HCT116 (cell line): ENCODE measurements at regions not wholly inside any gene's neighbourhood (a gene's known extent, or its start where the extent isn't known, plus 50 kb on each side); places are given as distances from the start of the nearest gene placed in this dataset.

ENCODE experiments used
- ATAC-seq: fragments of 200-7000 bp; cut with Tn5 transposase; 2 replicates; pipeline ENCODE4 v1.9.1; 2020; ENCODE audit warnings: mild to moderate bottlenecking, moderate library complexity
- BruUV-seq: library from RNA; stranded (reverse); fragments of 400-500 nt; replicated peaks from 2 replicates; lab custom pipeline; 2021; lab: Mats Ljungman, UMichigan
- CTCF ChIA-PET: fragments of 300-600 bp; sonication (Branson Sonifier 250); formaldehyde crosslinking; loops from one replicate; lab custom pipeline; 2021; ENCODE audit warnings: antibody characterized with exemption; lab: Charles Lee
- POLR2A ChIA-PET: fragments of 300-600, 350-600 bp; sonication (Branson Sonifier 250); formaldehyde crosslinking; loops from one replicate; lab custom pipeline; 2021; ENCODE audit warnings: antibody characterized with exemption; lab: Charles Lee
- RAD21 ChIA-PET, 2 experiments: fragments of 300-600 bp; sonication (Branson Sonifier 250); formaldehyde crosslinking; loops; one replicate each; lab custom pipeline; 2023; ENCODE audit warnings: low total read pairs in 2 of 2; ENCODE audit not compliant: uncharacterized antibody in 2 of 2, unreplicated experiment in 2 of 2, low non-redundant PET in 1 of 2; lab: Charles Lee
- DNase-seq: peaks from one replicate; pipeline ENCODE4 v3.0.0-alpha.2; 2010; ENCODE audit warnings: low read depth, low spot score
- H2AFZ ChIP-seq: fragments of 200-600 bp; shearing (Covaris generic), sonication (generic); 2 replicates; pipeline ENCODE4 v1.6.1; 2017; ENCODE audit warnings: low read depth, mixed run types, mixed read lengths, antibody characterized with exemption, low read length; ENCODE audit not compliant: poor library complexity, severe bottlenecking
- H3K27ac ChIP-seq: 2 replicates; pipeline ENCODE4 v1.5.1; 2012; ENCODE audit warnings: low read depth, low read length
- H3K27me3 ChIP-seq: fragments of 200-600 bp; sonication (generic); 2 replicates; pipeline ENCODE4 v1.6.1; 2016; ENCODE audit warnings: mixed run types, low read length, mixed read lengths; ENCODE audit not compliant: insufficient read depth
- H3K36me3 ChIP-seq, 2 experiments: fragments of 200-500 bp in 1 of 2; fragments of 200-600 bp in 1 of 2; sonication (Bioruptor generic) in 1 of 2; sonication (generic) in 1 of 2; 2 replicates each; pipeline versions ENCODE4 v1.5.1 to v1.6.1; 2014 to 2016; ENCODE audit warnings: low read length in 2 of 2, inconsistent platforms in 1 of 2, mixed read lengths in 1 of 2, mixed run types in 1 of 2; ENCODE audit not compliant: insufficient read depth in 2 of 2, control insufficient read depth in 1 of 2
- H3K4me1 ChIP-seq, 2 experiments: fragments of 200-600 bp in 1 of 2; sonication (generic) in 1 of 2; 2 replicates each; pipeline versions ENCODE4 v1.5.1 to v1.6.1; 2012 to 2017; ENCODE audit warnings: low read length in 2 of 2, inconsistent platforms in 1 of 2, mild to moderate bottlenecking in 1 of 2, mixed read lengths in 1 of 2, mixed run types in 1 of 2, moderate library complexity in 1 of 2; ENCODE audit not compliant: insufficient read depth in 2 of 2, control insufficient read depth in 1 of 2
- H3K4me2 ChIP-seq: fragments of 200-600 bp; sonication (generic); 2 replicates; pipeline ENCODE4 v1.6.1; 2017; ENCODE audit warnings: mixed run types, low read length, mixed read lengths
- H3K4me3 ChIP-seq, 2 experiments: fragments of 200-600 bp in 1 of 2; sonication (generic) in 1 of 2; replicated peaks in 1 of 2; 2 replicates each; pipeline ENCODE4 v1.5.1; 2011 to 2016; ENCODE audit warnings: low read length in 2 of 2, control low read depth in 1 of 2, low read depth in 1 of 2, mild to moderate bottlenecking in 1 of 2, mixed read lengths in 1 of 2, mixed run types in 1 of 2
- H3K79me2 ChIP-seq: fragments of 200-600 bp; sonication (generic); 2 replicates; pipeline ENCODE4 v1.6.1; 2017; ENCODE audit warnings: mild to moderate bottlenecking, mixed run types, low read length, moderate library complexity, mixed read lengths; ENCODE audit not compliant: insufficient read depth
- H3K9ac ChIP-seq: fragments of 200-600 bp; sonication (generic); 2 replicates; pipeline ENCODE4 v1.6.1; 2016; ENCODE audit warnings: low read length, mixed read lengths
- H3K9me2 ChIP-seq: fragments of 200-600 bp; sonication (generic), shearing (Covaris generic); 2 replicates; pipeline ENCODE4 v1.6.1; 2017; ENCODE audit warnings: mixed run types, mild to moderate bottlenecking, moderate library complexity; ENCODE audit not compliant: insufficient read depth
- H3K9me3 ChIP-seq, 2 experiments: fragments of 200-500 bp in 1 of 2; fragments of 200-600 bp in 1 of 2; sonication (Bioruptor generic) in 1 of 2; sonication (generic) in 1 of 2; 2 replicates each; pipeline ENCODE4 v1.6.1; 2014 to 2017; ENCODE audit warnings: low read length in 2 of 2, mixed read lengths in 2 of 2, inconsistent platforms in 1 of 2, low read depth in 1 of 2, mild to moderate bottlenecking in 1 of 2, mixed run types in 1 of 2, moderate library complexity in 1 of 2; ENCODE audit not compliant: control insufficient read depth in 1 of 2, insufficient read depth in 1 of 2
- H4K20me1 ChIP-seq: fragments of 200-600 bp; sonication (generic), shearing (Covaris generic); 2 replicates; pipeline ENCODE4 v1.6.1; 2017; ENCODE audit warnings: mixed run types, mild to moderate bottlenecking, moderate library complexity; ENCODE audit not compliant: insufficient read depth
- CBX3 ChIP-seq: IDR thresholded peaks from 2 replicates; pipeline ENCODE4 v1.6.1; 2012; ENCODE audit warnings: low read depth
- EZH2 ChIP-seq: fragments of 200-600 bp; sonication (generic); IDR thresholded peaks from 2 replicates; pipeline ENCODE4 v1.6.1; 2017; ENCODE audit warnings: antibody characterized with exemption, mixed run types
- RAD21 ChIP-seq: IDR thresholded peaks from 2 replicates; pipeline ENCODE4 v1.6.1; 2012; ENCODE audit warnings: low read depth, mild to moderate bottlenecking
- SRF ChIP-seq: IDR thresholded peaks from 2 replicates; pipeline ENCODE4 v1.6.1; 2012; ENCODE audit warnings: low read depth
- TCF7L2 ChIP-seq: IDR thresholded peaks from 2 replicates; pipeline ENCODE4 v1.7.0; 2011; ENCODE audit warnings: borderline replicate concordance, inconsistent platforms; ENCODE audit not compliant: insufficient read depth, insufficient read length; ENCODE audit errors: extremely low read depth
- ZFX ChIP-seq: fragments of 450-650 bp; IDR thresholded peaks from 2 replicates; pipeline ENCODE4 v1.6.1; 2017
- intact Hi-C: fragments of 100-400 bp; cut with micrococcal nuclease; formaldehyde crosslinking; loops from 2 replicates; pipeline ENCODE4 v1.10.0; 2022

- no peak overlapping the region for H3K9ac ChIP-seq
- BruUV-seq, result no TSS peak
- H3K9me3 ChIP-seq, result no peaks in the 10 kb centered on the region
- no peaks in the 10 kb centered on the region for H3K4me1 ChIP-seq
- H4K20me1 ChIP-seq, result no peaks in the 10 kb centered on the region
- peaks cover 42% of the 10 kb centered on the region for H3K27me3 ChIP-seq
- no peaks in the 10 kb centered on the region for H3K9me2 ChIP-seq
- ATAC-seq (no peak), DNase-seq (no peak)
- ChIA-PET CTCF (no interaction called here), POLR2A (no interaction called here), RAD21 (no interaction called here)
- H2AFZ ChIP-seq, result no peak overlapping the region
- TF ChIP-seq ZFX, result 0 out of 2 replicates have a peak, but pooled peaks have one; percentile 11
- TF ChIP-seq TCF7L2, result no peak
- no peak overlapping the region for H3K27ac ChIP-seq
- intact Hi-C loops, result no loop called here
- no peaks in the 10 kb centered on the region for H3K79me2 ChIP-seq
- no peak overlapping the region for H3K4me3 ChIP-seq
- H3K36me3 ChIP-seq, result no peaks in the 10 kb centered on the region
- no peak overlapping the region for H3K4me2 ChIP-seq
Measured at GRCh38 chr16:54744998-54745397, 185.7 kb upstream of the IRX5 start.

GRCh38 chr16:54742436-54742835 lies 188.2 kb upstream of the IRX5 start:
- BruUV-seq, result no TSS peak
- intact Hi-C loops, result no loop called here
- Histone ChIP-seq H3K9me3 (no peaks in the 10 kb centered on the region), H3K79me2 (no peaks in the 10 kb centered on the region), H3K4me2 (no peak overlapping the region), H3K36me3 (no peaks in the 10 kb centered on the region), H3K9ac (no peak overlapping the region), H3K4me3 (no peak overlapping the region), H3K27ac (no peak overlapping the region), H2AFZ (no peak overlapping the region), H3K9me2 (no peaks in the 10 kb centered on the region), H4K20me1 (no peaks in the 10 kb centered on the region), H3K4me1 (no peaks in the 10 kb centered on the region), H3K27me3 (peaks cover 23% of the 10 kb centered on the region)
- no peak for DNase-seq
- ChIA-PET CTCF (no interaction called here), RAD21 (no interaction called here), POLR2A (no interaction called here)
- TF ChIP-seq SRF (no peak), TCF7L2 (no peak), EZH2 (no peak), CBX3 (no peak), RAD21 (no peak)
- ATAC-seq, result no peak
